ENCODE measurements at regions not wholly inside any gene's neighbourhood (a gene's known extent, or its start where the extent isn't known, plus 50 kb on each side); places are given as distances from the start of the nearest gene placed in this dataset.

DNA sequence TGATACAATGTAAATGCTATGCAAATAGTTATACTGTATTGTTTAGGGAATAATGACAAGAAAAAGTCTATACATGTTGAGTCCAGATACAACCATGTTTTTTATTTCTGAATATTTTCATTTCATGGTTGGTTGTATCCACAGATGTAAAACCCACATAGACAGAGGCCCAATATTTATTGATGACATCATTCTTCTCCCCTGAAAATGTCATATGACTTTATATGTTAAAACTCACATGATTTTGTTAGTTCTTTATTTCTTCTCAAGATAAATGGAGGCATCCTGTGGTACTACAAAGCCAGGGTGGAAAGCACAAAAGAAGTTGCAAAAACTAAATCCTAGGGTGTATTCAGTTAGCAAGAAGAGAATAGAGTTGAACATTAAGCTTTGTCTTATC is 149.3 kb upstream of the GLRA2 start:
- DNase-seq (ENCODE audit: low read depth, low spot score) (no peak), FAIRE-seq (no peak)
- H3K9me1 ChIP-seq (replicated peaks; ENCODE audit: control insufficient read depth, extremely low read depth, insufficient read depth, low read length): no peaks in the 10 kb centered on the region
- no peak overlapping the region for H3K27ac ChIP-seq (ENCODE audit: insufficient read depth, low read depth, low read length)
- no peaks in the 10 kb centered on the region for H3K27me3 ChIP-seq (ENCODE audit: control insufficient read depth in 2 of 2, insufficient read depth in 2 of 2, low read length in 2 of 2)
- no peaks in the 10 kb centered on the region for H3K4me1 ChIP-seq (ENCODE audit: control insufficient read depth, extremely low read depth, insufficient read depth, low read length)
- H3K79me2 ChIP-seq (ENCODE audit: control insufficient read depth, insufficient read depth, low read length): no peaks in the 10 kb centered on the region
- no TSS peak for BruUV-seq (replicated peaks)
- no peaks in the 10 kb centered on the region for H4K20me1 ChIP-seq (replicated peaks; ENCODE audit: control insufficient read depth, extremely low read depth, insufficient read depth, low read length)
- no peaks in the 10 kb centered on the region for H3K9me3 ChIP-seq (replicated peaks; ENCODE audit: control insufficient read depth, insufficient read depth, low read length)
- H3K9ac ChIP-seq (replicated peaks; ENCODE audit: extremely low read depth, insufficient read depth, low read length): no peak overlapping the region
- CTCF ChIA-PET: no interaction called here
- H3K4me2 ChIP-seq (ENCODE audit: insufficient read depth, low read length): no peak overlapping the region
- no peak for TF ChIP-seq EZH2 (IDR thresholded peaks at IDR 0.05; ENCODE audit: borderline replicate concordance, low read depth, low read length, severe bottlenecking)
- TF ChIP-seq, protein P1, sequence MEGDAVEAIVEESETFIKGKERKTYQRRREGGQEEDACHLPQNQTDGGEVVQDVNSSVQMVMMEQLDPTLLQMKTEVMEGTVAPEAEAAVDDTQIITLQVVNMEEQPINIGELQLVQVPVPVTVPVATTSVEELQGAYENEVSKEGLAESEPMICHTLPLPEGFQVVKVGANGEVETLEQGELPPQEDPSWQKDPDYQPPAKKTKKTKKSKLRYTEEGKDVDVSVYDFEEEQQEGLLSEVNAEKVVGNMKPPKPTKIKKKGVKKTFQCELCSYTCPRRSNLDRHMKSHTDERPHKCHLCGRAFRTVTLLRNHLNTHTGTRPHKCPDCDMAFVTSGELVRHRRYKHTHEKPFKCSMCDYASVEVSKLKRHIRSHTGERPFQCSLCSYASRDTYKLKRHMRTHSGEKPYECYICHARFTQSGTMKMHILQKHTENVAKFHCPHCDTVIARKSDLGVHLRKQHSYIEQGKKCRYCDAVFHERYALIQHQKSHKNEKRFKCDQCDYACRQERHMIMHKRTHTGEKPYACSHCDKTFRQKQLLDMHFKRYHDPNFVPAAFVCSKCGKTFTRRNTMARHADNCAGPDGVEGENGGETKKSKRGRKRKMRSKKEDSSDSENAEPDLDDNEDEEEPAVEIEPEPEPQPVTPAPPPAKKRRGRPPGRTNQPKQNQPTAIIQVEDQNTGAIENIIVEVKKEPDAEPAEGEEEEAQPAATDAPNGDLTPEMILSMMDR (IDR thresholded peaks at IDR 0.05; ENCODE audit: extremely low read depth in 1 of 2, insufficient read depth in 1 of 2, low read depth in 1 of 2, low read length in 2 of 2): no peak
- no peak for TF ChIP-seq POLR2A (IDR thresholded peaks at IDR 0.05; ENCODE audit: low read depth, low read length)
- no peak for TF ChIP-seq JUN (IDR thresholded peaks at IDR 0.05; ENCODE audit: borderline replicate concordance, insufficient read depth, insufficient read length, low read depth)
- TF ChIP-seq FOS (IDR thresholded peaks at IDR 0.05; ENCODE audit: borderline replicate concordance, insufficient read depth, low read length): no peak
- no peak for TF ChIP-seq POLR2AphosphoS5 (IDR thresholded peaks at IDR 0.05; ENCODE audit: insufficient read depth, low read depth, low read length)
- TF ChIP-seq, protein P2, sequence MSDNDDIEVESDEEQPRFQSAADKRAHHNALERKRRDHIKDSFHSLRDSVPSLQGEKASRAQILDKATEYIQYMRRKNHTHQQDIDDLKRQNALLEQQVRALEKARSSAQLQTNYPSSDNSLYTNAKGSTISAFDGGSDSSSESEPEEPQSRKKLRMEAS (IDR thresholded peaks at IDR 0.05; ENCODE audit: insufficient read depth, insufficient read length): no peak
- no peak for TF ChIP-seq GATA2 (IDR thresholded peaks at IDR 0.05; ENCODE audit: insufficient read depth, insufficient read length, low read depth, low read length)
- TF ChIP-seq MYC (IDR thresholded peaks at IDR 0.05; ENCODE audit: low read depth, low read length): no peak
- intact Hi-C loops (cut with micrococcal nuclease) (no loop called here), dilution Hi-C loops (cut with MboI; ENCODE audit: extremely low pct_ligation_motif_present, low sequenced_read_pairs) (no loop called here)
- no peaks in the 10 kb centered on the region for H3K36me3 ChIP-seq (ENCODE audit: control insufficient read depth in 2 of 2, extremely low read depth in 1 of 2, insufficient read depth in 2 of 2, low read length in 2 of 2)
- POLR2A ChIA-PET: no interaction called here
- H2AFZ ChIP-seq (ENCODE audit: low read depth, low read length): no peak overlapping the region
- H3K4me3 ChIP-seq (replicated peaks in 1 of 3; ENCODE audit: insufficient read depth in 1 of 3, low read depth in 1 of 3, low read length in 3 of 3): no peak overlapping the region

All from endothelial cell of umbilical vein (primary cell).